ENCODE measurements at regions not wholly inside any gene's neighbourhood (a gene's known extent, or its start where the extent isn't known, plus 50 kb on each side); places are given as distances from the start of the nearest gene placed in this dataset.

GRCh38 chr5:24102010-24102409 lies 542.8 kb downstream of the CDH10 start:
- WGBS, 5 donors = 80 to 88% (median 85%) methylated on average over 2 of the region's 2 CpGs
- no peak for TF ChIP-seq POLR2AphosphoS5 (IDR thresholded peaks at IDR 0.05)
- no peak for TF ChIP-seq CTCF (IDR thresholded peaks at IDR 0.05)
- no peak for TF ChIP-seq EP300 (IDR thresholded peaks at IDR 0.05)
- TF ChIP-seq POLR2A (IDR thresholded peaks at IDR 0.05) = no peak
- Histone ChIP-seq H3K4me1 (no peaks in the 10 kb centered on the region), H3K9me3 (no peaks in the 10 kb centered on the region), H3K27me3 (no peaks in the 10 kb centered on the region), H3K4me3 (no peak overlapping the region), H3K36me3 (no peaks in the 10 kb centered on the region), H3K27ac (no peak overlapping the region)
- DNase-seq = no peak
- intact Hi-C loops (cut with DNase I; ENCODE audit: low total_unique reads) = no loop called here

GRCh38 chr5:24103451-24104023 lies 541.2 kb downstream of the CDH10 start:
- 60 to 88% (median 73%) methylated on average over 3 of the region's 3 CpGs for WGBS, 5 donors
- H3K9me3 ChIP-seq = no peaks in the 10 kb centered on the region
- no peak overlapping the region for H3K4me3 ChIP-seq
- H3K27me3 ChIP-seq = no peaks in the 10 kb centered on the region
- TF ChIP-seq CTCF (IDR thresholded peaks at IDR 0.05) (no peak), POLR2AphosphoS5 (IDR thresholded peaks at IDR 0.05) (no peak)
- no peak for DNase-seq
- no peak overlapping the region for H3K27ac ChIP-seq
- no peaks in the 10 kb centered on the region for H3K36me3 ChIP-seq
- H3K4me1 ChIP-seq = no peaks in the 10 kb centered on the region
- intact Hi-C loops (cut with DNase I; ENCODE audit: low total_unique reads) = no loop called here

GRCh38 chr5:24110004-24110615 lies 534.7 kb downstream of the CDH10 start:
- Histone ChIP-seq H3K4me1 (no peaks in the 10 kb centered on the region), H3K9me3 (no peaks in the 10 kb centered on the region), H3K36me3 (no peaks in the 10 kb centered on the region), H3K4me3 (no peak overlapping the region), H3K27ac (no peak overlapping the region), H3K27me3 (no peaks in the 10 kb centered on the region)
- 32 to 38% (median 35%) methylated on average over 3 of the region's 3 CpGs for WGBS, 5 donors
- intact Hi-C loops (cut with DNase I; ENCODE audit: low total_unique reads) = no loop called here
- peak in 1 of 2 donors; percentile 59 for DNase-seq
- TF ChIP-seq EP300 (IDR thresholded peaks at IDR 0.05) = no peak
- TF ChIP-seq CTCF (IDR thresholded peaks at IDR 0.05) = peak in 3 of 7 experiments; percentile 10 to 22 (median 15)

GRCh38 chr5:24112420-24112819 lies 532.4 kb downstream of the CDH10 start:
- DNase-seq = no peak
- TF ChIP-seq POLR2AphosphoS5 (IDR thresholded peaks at IDR 0.05) (no peak), POLR2A (IDR thresholded peaks at IDR 0.05) (no peak), EP300 (IDR thresholded peaks at IDR 0.05) (no peak), CTCF (IDR thresholded peaks at IDR 0.05) (no peak)
- H3K4me1 ChIP-seq = no peaks in the 10 kb centered on the region
- intact Hi-C loops (cut with DNase I; ENCODE audit: low total_unique reads) = no loop called here
- 75 to 89% (median 81%) methylated on average over 2 of the region's 2 CpGs for WGBS, 5 donors
- H3K27me3 ChIP-seq = no peaks in the 10 kb centered on the region
- no peaks in the 10 kb centered on the region for H3K9me3 ChIP-seq
- H3K36me3 ChIP-seq = no peaks in the 10 kb centered on the region
- no peak overlapping the region for H3K4me3 ChIP-seq
- H3K27ac ChIP-seq = no peak overlapping the region
